Cardiac muscle cell (in vitro differentiated cells and primary cell): ENCODE measurements at regions not wholly inside any gene's neighbourhood (a gene's known extent, or its start where the extent isn't known, plus 50 kb on each side); places are given as distances from the start of the nearest gene placed in this dataset.

ENCODE experiments used
- DNase-seq, 2 donors: peaks; one replicate each; pipeline versions ENCODE4 v3.0.0 to v3.0.0-alpha.2; 2010 to 2017; ENCODE audit warnings: low read depth in 1 of 2, low spot score in 1 of 2
- H3K27ac ChIP-seq: fragments of 200-600 bp; sonication (generic); 2 replicates; pipeline ENCODE4 v1.5.1; 2016
- H3K27me3 ChIP-seq: fragments of 200-600 bp; sonication (generic); 2 replicates; pipeline ENCODE4 v1.6.0; 2016; ENCODE audit warnings: control low read depth
- H3K36me3 ChIP-seq: fragments of 200-600 bp; sonication (generic); 2 replicates; pipeline ENCODE4 v1.5.1; 2016; ENCODE audit warnings: control low read depth
- H3K4me1 ChIP-seq: fragments of 200-600 bp; sonication (generic); 2 replicates; pipeline ENCODE4 v1.8.1; 2017; ENCODE audit warnings: low read depth, mild to moderate bottlenecking, mixed run types
- H3K4me3 ChIP-seq: fragments of 200-600 bp; sonication (generic); 2 replicates; pipeline ENCODE4 v1.5.1; 2016; ENCODE audit warnings: mild to moderate bottlenecking
- H3K9me3 ChIP-seq: fragments of 200-600 bp; sonication (generic); 2 replicates; pipeline ENCODE4 v1.5.1; 2017; ENCODE audit warnings: low read depth, mild to moderate bottlenecking, control low read depth
- CTCF ChIP-seq: IDR thresholded peaks from 2 replicates; pipeline ENCODE4 v1.5.1; 2012; ENCODE audit warnings: low read depth, mild to moderate bottlenecking, low read length

DNA sequence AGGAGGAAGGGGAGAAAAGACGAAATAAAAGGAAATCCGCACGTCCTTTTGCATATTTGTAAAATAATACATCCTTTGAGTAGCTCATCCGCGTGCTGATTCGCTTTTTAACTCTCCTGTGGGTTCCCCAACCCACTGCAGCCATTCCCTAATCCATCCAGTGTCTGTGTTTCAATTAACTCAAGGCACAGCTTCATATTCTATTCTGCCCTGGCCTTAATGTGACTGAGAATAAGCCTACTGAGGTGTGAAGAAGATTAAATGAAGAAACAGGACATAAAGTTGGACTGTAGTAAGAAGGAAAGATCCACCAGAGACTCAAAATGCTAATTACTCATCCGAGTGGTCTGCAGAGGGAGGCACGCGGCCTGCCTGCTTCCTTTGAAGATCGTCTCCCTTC, 161.4 kb upstream of the SH3BP4 start:
- no peaks in the 10 kb centered on the region for H3K9me3 ChIP-seq
- no peaks in the 10 kb centered on the region for H3K27me3 ChIP-seq
- no peak overlapping the region for H3K4me3 ChIP-seq
- TF ChIP-seq CTCF: no peak
- H3K27ac ChIP-seq: no peak overlapping the region
- no peak for DNase-seq
- H3K4me1 ChIP-seq: no peaks in the 10 kb centered on the region
- no peaks in the 10 kb centered on the region for H3K36me3 ChIP-seq

- Histone ChIP-seq H3K36me3 (no peaks in the 10 kb centered on the region), H3K4me1 (no peaks in the 10 kb centered on the region), H3K27ac (no peak overlapping the region), H3K4me3 (no peak overlapping the region), H3K9me3 (no peaks in the 10 kb centered on the region), H3K27me3 (no peaks in the 10 kb centered on the region)
- DNase-seq: no peak
- no peak for TF ChIP-seq CTCF
These were observed 162.1 kb upstream of the SH3BP4 start for GRCh38 chr2:234789556-234790325.

- Histone ChIP-seq H3K9me3 (no peaks in the 10 kb centered on the region), H3K4me1 (no peaks in the 10 kb centered on the region), H3K27ac (no peak overlapping the region), H3K4me3 (no peak overlapping the region), H3K36me3 (no peaks in the 10 kb centered on the region), H3K27me3 (no peaks in the 10 kb centered on the region)
- no peak for DNase-seq
- no peak for TF ChIP-seq CTCF
These were observed 163.0 kb upstream of the SH3BP4 start for GRCh38 chr2:234788841-234789240.

GRCh38 chr2:234788381-234788780, 163.4 kb upstream of the SH3BP4 start:
- H3K27me3 ChIP-seq: no peaks in the 10 kb centered on the region
- no peak for TF ChIP-seq CTCF
- H3K27ac ChIP-seq: no peak overlapping the region
- H3K4me1 ChIP-seq: no peaks in the 10 kb centered on the region
- no peak for DNase-seq
- H3K36me3 ChIP-seq: no peaks in the 10 kb centered on the region
- no peak overlapping the region for H3K4me3 ChIP-seq
- H3K9me3 ChIP-seq: no peaks in the 10 kb centered on the region

- H3K4me3 ChIP-seq: no peak overlapping the region
- no peaks in the 10 kb centered on the region for H3K27me3 ChIP-seq
- H3K36me3 ChIP-seq: no peaks in the 10 kb centered on the region
- no peak overlapping the region for H3K27ac ChIP-seq
- H3K4me1 ChIP-seq: no peaks in the 10 kb centered on the region
- no peaks in the 10 kb centered on the region for H3K9me3 ChIP-seq
- TF ChIP-seq CTCF: no peak
- no peak for DNase-seq
These were observed 164.7 kb upstream of the SH3BP4 start for GRCh38 chr2:234787114-234787513.
